ENCODE measurements at regions not wholly inside any gene's neighbourhood (a gene's known extent, or its start where the extent isn't known, plus 50 kb on each side); places are given as distances from the start of the nearest gene placed in this dataset.
A peak's percentile ranks its signal among the peaks of the same experiment; 100 is the strongest.

DNA sequence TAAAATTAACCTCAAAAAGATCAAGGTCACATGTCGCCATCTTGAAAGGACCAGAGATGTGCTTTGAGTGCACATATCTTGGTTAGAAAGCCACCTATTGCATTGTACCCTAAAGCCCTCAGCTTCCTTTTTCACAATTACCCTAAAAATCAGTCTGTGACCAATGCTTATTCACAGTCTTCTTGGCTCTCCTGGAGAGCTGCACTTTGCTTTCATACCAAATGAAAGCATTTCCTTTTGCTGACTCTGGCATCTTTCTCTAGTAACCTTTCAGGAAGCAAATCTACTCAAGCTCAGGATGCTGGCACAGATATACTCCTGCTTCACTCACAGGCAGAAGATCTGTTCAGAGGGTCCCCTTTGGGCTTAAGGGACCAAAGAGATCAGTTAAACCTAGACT is 160.7 kb upstream of the PUM3 start:
- DNase-seq (ENCODE audit: unreplicated experiment), result no peak
- intact Hi-C loops (cut with micrococcal nuclease), result no loop called here
- CTCF ChIA-PET, result no interaction called here
- Mint-ChIP-seq H3K9me3 (ENCODE audit: unreplicated experiment) (no peaks in the 10 kb centered on the region), H3K27ac (ENCODE audit: low read depth, unreplicated experiment) (no peak overlapping the region), H3K4me1 (ENCODE audit: insufficient read depth, unreplicated experiment) (no peaks in the 10 kb centered on the region), H3K36me3 (ENCODE audit: insufficient read depth, unreplicated experiment) (no peaks in the 10 kb centered on the region), H3K4me3 (ENCODE audit: unreplicated experiment) (no peak overlapping the region), H3K27me3 (ENCODE audit: insufficient read depth, unreplicated experiment) (no peaks in the 10 kb centered on the region)
- no TSS peak for BruUV-seq (replicated peaks)
- TF ChIP-seq, protein P1, sequence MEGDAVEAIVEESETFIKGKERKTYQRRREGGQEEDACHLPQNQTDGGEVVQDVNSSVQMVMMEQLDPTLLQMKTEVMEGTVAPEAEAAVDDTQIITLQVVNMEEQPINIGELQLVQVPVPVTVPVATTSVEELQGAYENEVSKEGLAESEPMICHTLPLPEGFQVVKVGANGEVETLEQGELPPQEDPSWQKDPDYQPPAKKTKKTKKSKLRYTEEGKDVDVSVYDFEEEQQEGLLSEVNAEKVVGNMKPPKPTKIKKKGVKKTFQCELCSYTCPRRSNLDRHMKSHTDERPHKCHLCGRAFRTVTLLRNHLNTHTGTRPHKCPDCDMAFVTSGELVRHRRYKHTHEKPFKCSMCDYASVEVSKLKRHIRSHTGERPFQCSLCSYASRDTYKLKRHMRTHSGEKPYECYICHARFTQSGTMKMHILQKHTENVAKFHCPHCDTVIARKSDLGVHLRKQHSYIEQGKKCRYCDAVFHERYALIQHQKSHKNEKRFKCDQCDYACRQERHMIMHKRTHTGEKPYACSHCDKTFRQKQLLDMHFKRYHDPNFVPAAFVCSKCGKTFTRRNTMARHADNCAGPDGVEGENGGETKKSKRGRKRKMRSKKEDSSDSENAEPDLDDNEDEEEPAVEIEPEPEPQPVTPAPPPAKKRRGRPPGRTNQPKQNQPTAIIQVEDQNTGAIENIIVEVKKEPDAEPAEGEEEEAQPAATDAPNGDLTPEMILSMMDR (IDR thresholded peaks at IDR 0.05; ENCODE audit: unreplicated experiment), result no peak
- POLR2A ChIA-PET, result no interaction called here

DNA sequence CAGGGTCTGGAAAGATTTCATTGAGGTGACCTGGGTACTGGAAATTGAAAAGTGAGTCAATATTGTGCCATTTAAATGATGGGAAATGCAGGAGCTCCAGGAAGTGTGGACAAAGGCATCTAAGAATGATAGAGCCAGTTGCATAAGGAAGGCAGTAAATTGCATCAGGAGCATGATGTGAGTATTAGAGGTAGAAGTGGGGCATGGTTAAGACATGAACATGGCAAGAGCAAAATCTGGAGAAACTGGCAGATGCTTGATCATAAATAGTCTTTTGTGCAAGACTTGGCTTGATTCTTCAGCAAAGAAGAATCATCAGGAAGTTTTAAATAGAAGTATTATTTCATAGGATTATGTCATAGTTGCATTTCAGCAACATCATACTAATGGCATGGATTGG is 157.4 kb upstream of the PUM3 start:
- no peaks in the 10 kb centered on the region for H3K4me1 Mint-ChIP-seq (ENCODE audit: insufficient read depth, unreplicated experiment)
- no peaks in the 10 kb centered on the region for H3K36me3 Mint-ChIP-seq (ENCODE audit: insufficient read depth, unreplicated experiment)
- intact Hi-C loops (cut with micrococcal nuclease), result no loop called here
- H3K4me3 Mint-ChIP-seq (ENCODE audit: unreplicated experiment), result no peak overlapping the region
- DNase-seq (ENCODE audit: unreplicated experiment), result no peak
- no peaks in the 10 kb centered on the region for H3K27me3 Mint-ChIP-seq (ENCODE audit: insufficient read depth, unreplicated experiment)
- H3K9me3 Mint-ChIP-seq (ENCODE audit: unreplicated experiment), result no peaks in the 10 kb centered on the region
- TF ChIP-seq, protein P1 (IDR thresholded peaks at IDR 0.05; ENCODE audit: unreplicated experiment), result no peak
- ChIA-PET POLR2A (no interaction called here), CTCF (interaction anchor here (0.7 kb wide), 1 partner anchor 237 kb away, joined by 3 read pairs; no protein-coding TSS in a partner anchor)
- no TSS peak for BruUV-seq (replicated peaks)
- H3K27ac Mint-ChIP-seq (ENCODE audit: low read depth, unreplicated experiment), result no peak overlapping the region

DNA sequence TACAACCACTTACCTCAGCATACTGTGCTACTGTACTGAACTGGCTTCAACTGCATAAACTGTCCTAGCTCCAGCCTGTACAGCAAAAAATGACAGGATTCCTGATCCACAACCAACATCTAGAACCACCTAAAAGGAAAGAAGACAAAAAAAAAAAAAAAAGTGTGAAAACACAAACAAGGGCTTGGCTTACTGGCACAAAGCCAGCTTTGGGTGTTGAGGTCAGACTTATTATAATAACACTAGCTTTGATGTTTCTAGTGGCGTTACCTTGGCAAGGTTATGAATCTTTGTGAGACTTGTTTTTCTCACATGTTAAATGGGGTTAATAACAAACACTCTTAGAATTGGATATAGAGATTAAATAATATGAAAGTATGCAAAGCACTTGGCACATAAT is 148.5 kb upstream of the PUM3 start:
- H3K27me3 Mint-ChIP-seq (ENCODE audit: insufficient read depth, unreplicated experiment), result peaks cover 16% of the 10 kb centered on the region
- no peak overlapping the region for H3K27ac Mint-ChIP-seq (ENCODE audit: low read depth, unreplicated experiment)
- no TSS peak for BruUV-seq (replicated peaks)
- TF ChIP-seq, protein P1 (IDR thresholded peaks at IDR 0.05; ENCODE audit: unreplicated experiment), result no peak
- H3K9me3 Mint-ChIP-seq (ENCODE audit: unreplicated experiment), result no peaks in the 10 kb centered on the region
- H3K4me3 Mint-ChIP-seq (ENCODE audit: unreplicated experiment), result no peak overlapping the region
- no peaks in the 10 kb centered on the region for H3K4me1 Mint-ChIP-seq (ENCODE audit: insufficient read depth, unreplicated experiment)
- intact Hi-C loops (cut with micrococcal nuclease), result no loop called here
- peak; percentile 24 for DNase-seq (ENCODE audit: unreplicated experiment)
- ChIA-PET CTCF (interaction anchor here (0.6 to 0.7 kb wide), 2 partner anchors 135 to 139 kb away, joined by 3 to 5 read pairs; no protein-coding TSS in a partner anchor), POLR2A (no interaction called here)
- no peaks in the 10 kb centered on the region for H3K36me3 Mint-ChIP-seq (ENCODE audit: insufficient read depth, unreplicated experiment)

DNA sequence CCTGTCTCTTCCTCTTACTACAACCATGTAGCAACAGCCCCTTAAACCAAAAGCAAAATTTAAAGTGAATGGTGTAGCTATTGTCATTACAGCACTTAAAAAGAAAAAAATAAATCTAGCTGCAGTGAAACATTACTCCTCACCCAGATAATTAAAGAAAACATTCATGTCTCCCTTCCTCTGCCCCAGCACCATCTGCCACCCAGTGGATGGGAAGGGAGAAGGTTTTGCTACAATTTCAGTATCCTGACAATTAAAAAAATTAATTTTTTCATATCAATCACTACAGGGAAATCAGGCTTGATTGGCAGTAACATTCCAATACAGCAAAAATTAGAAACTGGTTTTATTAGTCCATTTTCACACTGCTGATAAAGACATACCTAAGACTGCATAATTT is 147.4 kb upstream of the PUM3 start:
- Mint-ChIP-seq H3K27me3 (ENCODE audit: insufficient read depth, unreplicated experiment) (peaks cover 24% of the 10 kb centered on the region), H3K36me3 (ENCODE audit: insufficient read depth, unreplicated experiment) (no peaks in the 10 kb centered on the region), H3K4me3 (ENCODE audit: unreplicated experiment) (no peak overlapping the region), H3K9me3 (ENCODE audit: unreplicated experiment) (no peaks in the 10 kb centered on the region), H3K27ac (ENCODE audit: low read depth, unreplicated experiment) (no peak overlapping the region), H3K4me1 (ENCODE audit: insufficient read depth, unreplicated experiment) (no peaks in the 10 kb centered on the region)
- TF ChIP-seq, protein P1 (IDR thresholded peaks at IDR 0.05; ENCODE audit: unreplicated experiment), result no peak
- intact Hi-C loops (cut with micrococcal nuclease), result loop anchor here (1.0 kb wide), 1 partner anchor 134 kb away; no protein-coding TSS in a partner anchor
- CTCF ChIA-PET, result interaction anchor here (0.6 to 0.9 kb wide), 3 partner anchors 34 to 382 kb away, joined by 3 to 4 read pairs (median 4); no protein-coding TSS in a partner anchor
- no TSS peak for BruUV-seq (replicated peaks)
- DNase-seq (ENCODE audit: unreplicated experiment), result peak; percentile 8
- POLR2A ChIA-PET, result no interaction called here

All from MCF 10A (cell line).